GM18499 (cell line): ENCODE measurements at regions not wholly inside any gene's neighbourhood (a gene's known extent, or its start where the extent isn't known, plus 50 kb on each side); places are given as distances from the start of the nearest gene placed in this dataset.

ENCODE experiments used
- ATAC-seq: cut with Tn5 transposase; IDR thresholded peaks from one replicate; pipeline ENCODE4 v1.9.1; 2021; ENCODE audit warnings: moderate number of reproducible peaks; ENCODE audit not compliant: insufficient read depth, unreplicated experiment

DNA sequence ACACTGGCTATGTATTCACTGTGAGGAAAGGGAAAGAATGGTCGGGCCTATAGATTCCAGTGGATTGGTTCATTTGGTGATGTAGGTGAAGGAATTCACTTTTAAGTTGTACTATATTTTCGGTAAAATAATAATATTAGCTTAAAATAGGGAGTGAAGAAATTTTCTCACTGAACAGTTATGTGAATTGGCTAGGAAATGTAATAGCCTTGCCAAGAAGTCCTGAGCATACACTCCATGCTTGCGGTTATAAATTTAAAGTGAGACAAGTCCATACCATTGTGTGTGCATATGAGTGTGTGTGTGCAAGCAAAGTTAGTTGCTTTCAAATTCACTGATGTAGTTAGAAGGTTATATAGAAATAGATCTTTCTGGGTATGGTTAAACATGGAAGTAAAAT is 1651.0 kb downstream of the NCAM2 start:
- ATAC-seq = no peak

- ATAC-seq = no peak
Measured at GRCh38 chr21:22650226-22650625, 1652.0 kb downstream of the NCAM2 start.

- no peak for ATAC-seq
Measured at GRCh38 chr21:22657781-22658180, 1659.6 kb downstream of the NCAM2 start.

- ATAC-seq = no peak
Measured at GRCh38 chr21:22670148-22670547, 1671.9 kb downstream of the NCAM2 start.

- no peak for ATAC-seq
Measured at GRCh38 chr21:22679207-22679606, 1681.0 kb downstream of the NCAM2 start.

DNA sequence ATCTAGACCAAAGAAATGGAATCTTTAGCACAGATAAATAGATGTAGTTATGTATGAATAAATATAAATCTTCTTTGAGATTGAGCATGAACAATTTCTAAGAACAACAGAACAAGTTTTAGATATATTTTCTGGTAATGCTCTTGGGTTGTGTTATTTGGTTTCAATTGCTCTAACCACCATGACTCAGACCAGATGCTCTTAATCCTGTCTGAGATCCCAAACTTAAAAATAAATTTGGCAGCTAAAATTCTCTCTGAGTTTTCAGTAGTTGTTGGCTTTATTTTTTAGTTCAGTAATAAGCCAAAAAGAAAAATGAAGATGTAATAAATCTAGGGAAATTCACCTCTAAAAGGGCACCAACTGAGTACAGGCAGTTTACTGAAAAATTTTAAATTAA is 1693.4 kb downstream of the NCAM2 start:
- ATAC-seq = no peak

GRCh38 chr21:22703521-22703920 is 1705.3 kb downstream of the NCAM2 start:
- no peak for ATAC-seq

GRCh38 chr21:22710721-22711120 is 1712.5 kb downstream of the NCAM2 start:
- ATAC-seq = no peak

- no peak for ATAC-seq
Measured at GRCh38 chr21:22711636-22712035, 1713.4 kb downstream of the NCAM2 start.

DNA sequence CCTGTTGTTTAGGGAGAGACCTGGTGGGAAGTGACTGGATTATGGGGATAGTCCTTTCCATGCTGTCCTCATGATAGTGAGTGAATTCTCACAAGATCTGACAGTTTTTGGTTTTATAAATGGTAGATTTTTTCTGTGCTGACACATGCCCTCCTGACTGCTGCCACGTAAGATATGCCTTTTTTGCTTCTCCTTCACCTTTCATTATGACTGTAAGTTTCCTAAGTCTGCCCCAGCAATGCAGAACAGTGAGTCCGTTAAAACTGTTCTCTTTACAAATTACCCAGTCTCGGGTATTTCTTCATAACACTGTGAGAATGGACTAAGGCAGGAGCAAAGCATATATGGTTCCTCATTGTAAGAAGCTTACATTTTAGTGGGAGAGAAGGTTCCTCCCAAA is 1727.2 kb downstream of the NCAM2 start:
- ATAC-seq = no peak

GRCh38 chr21:22728091-22728490 is 1729.9 kb downstream of the NCAM2 start:
- no peak for ATAC-seq

GRCh38 chr21:22743085-22743484 is 1744.9 kb downstream of the NCAM2 start:
- ATAC-seq = no peak

GRCh38 chr21:22754746-22755145 is 1756.5 kb downstream of the NCAM2 start:
- ATAC-seq = no peak

DNA sequence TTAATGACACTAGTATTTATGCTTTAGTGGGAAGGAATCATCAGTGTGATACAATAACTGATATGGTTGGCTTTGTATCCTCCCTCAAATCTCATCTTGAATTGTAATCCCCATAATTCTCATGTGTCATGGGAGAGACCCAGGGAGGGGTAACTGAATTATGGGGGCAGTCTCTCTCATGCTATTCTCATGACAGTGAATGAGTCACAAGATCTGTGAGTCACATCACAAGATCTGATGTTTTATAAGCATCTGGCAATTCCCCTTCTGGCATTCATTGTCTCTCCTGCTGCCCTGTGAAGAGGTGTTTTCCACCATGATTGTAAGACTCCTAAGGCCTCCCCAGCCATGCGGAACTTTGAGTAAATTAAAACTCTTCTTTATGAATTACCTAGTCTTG is 1760.3 kb downstream of the NCAM2 start:
- ATAC-seq = no peak

GRCh38 chr21:22762463-22762862 is 1764.3 kb downstream of the NCAM2 start:
- ATAC-seq = no peak

GRCh38 chr21:22763442-22763841 is 1765.2 kb downstream of the NCAM2 start:
- no peak for ATAC-seq

GRCh38 chr21:22764222-22764621 is 1766.0 kb downstream of the NCAM2 start:
- no peak for ATAC-seq

- no peak for ATAC-seq
Measured at GRCh38 chr21:22791376-22791775, 1793.2 kb downstream of the NCAM2 start.

DNA sequence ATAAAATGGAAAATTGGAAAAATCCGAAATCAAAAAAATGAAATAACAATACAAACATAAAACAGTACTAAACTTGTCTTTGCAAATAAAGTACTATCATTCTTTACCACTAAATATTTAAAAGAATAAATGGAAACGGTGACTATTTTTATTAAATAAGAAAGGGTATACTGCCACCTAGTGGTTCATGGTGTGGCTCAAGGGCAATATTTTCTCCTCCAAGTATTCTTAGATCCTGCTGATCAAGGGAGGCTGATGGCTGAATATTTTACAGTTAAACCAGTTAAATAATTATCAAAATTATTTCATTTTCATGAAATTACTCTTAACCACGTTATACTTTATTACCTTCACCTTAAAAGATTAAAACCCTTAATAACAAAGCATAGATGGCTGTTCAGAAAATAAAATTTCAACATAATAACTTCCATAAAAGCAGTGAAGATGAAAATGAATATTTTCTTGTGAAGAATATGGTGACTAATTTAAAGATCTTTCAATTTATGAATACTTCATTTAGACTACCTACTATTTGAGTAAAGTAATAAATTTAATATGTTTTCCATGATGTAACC is 1793.9 kb downstream of the NCAM2 start:
- no peak for ATAC-seq

- ATAC-seq = no peak
Measured at GRCh38 chr21:22795091-22795490, 1796.9 kb downstream of the NCAM2 start.

DNA sequence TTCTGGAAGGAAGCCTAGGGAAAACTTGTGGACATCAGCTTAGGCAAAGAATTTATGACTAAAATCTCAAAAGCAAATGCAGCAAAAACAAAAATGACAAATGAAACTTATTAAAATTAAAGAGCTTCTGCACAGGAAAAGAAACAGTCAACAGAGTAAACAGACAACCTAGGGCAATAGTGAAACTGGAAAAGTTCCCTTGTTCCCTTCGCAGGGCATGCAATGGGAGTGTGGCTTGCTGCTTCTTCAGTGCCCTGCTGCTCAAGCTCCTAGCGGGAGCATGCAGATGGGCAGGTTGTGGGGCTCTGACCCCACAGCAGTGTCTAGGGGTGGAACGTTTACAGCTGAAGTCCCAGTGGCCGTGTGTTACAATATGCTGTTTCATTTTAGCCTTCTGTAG is 1797.4 kb downstream of the NCAM2 start:
- no peak for ATAC-seq

DNA sequence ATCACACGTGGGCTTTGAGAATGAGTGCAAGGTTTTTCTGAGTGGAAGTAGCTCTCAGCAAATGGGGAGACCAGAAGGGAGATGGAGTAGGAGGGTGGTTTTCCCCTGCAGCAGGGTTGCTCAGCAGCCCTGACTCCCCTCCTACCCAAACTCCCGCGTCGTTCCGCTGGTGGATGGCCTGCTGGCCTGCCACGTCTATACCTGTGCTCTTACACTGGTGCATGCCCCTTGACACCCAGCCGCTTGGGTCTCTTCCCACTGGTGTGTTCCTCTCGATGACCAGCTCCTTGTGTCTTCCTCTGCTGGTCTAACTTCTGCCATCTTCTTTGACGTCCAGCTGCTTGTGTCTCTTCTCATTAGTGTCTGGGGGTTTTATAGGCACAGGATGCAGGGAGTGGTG is 1797.9 kb downstream of the NCAM2 start:
- ATAC-seq = no peak

DNA sequence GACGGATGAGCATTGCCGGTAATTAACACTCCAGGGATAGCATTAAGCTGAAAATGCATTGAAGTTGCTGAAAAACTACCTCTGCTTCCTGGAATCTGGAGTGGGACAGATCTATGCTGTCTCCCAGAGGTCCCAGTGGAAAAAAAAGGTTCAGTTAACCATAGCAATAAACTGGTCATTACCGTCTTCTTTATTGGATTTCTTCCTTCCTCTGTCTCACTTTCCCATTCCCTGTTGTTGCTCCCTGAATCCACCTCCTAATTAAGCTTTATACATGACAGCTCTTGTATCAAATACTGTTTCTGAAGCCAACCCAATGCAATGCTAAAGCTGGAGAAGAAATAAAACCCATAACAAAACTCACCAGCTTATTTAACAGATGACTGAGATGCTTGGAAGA is 1805.9 kb downstream of the NCAM2 start:
- ATAC-seq = no peak
